Naive thymus-derived CD4-positive, alpha-beta T cell (primary cell): ENCODE measurements at regions not wholly inside any gene's neighbourhood (a gene's known extent, or its start where the extent isn't known, plus 50 kb on each side); places are given as distances from the start of the nearest gene placed in this dataset.

Source experiments
- ATAC-seq: fragments of 150-1000 bp; cut with Tn5 transposase; 2 replicates; pipeline ENCODE4 v1.10.0; 2021; ENCODE audit warnings: mild to moderate bottlenecking, moderate library complexity
- CTCF ChIA-PET: fragments of 350-600 bp; sonication (Branson Sonifier 250); formaldehyde crosslinking; loops from one replicate; lab custom pipeline; 2021; ENCODE audit warnings: antibody characterized with exemption; lab: Charles Lee
- POLR2A ChIA-PET: fragments of 350-600 bp; sonication (Branson Sonifier 250); formaldehyde crosslinking; loops from one replicate; lab custom pipeline; 2021; ENCODE audit warnings: antibody characterized with exemption, inconsistent platforms; lab: Charles Lee
- DNase-seq, 9 donors: peaks; one replicate each; pipeline versions ENCODE4 v3.0.0 to v3.0.0-alpha.2; 2020 to 2022; ENCODE audit warnings: mixed read lengths in 1 of 9
- H3K27ac ChIP-seq: one replicate; pipeline ENCODE4 v1.7.0; 2013; ENCODE audit warnings: mild to moderate bottlenecking, low read depth, low read length, moderate library complexity
- H3K27me3 ChIP-seq, 2 donors: one replicate each; pipeline ENCODE4 v1.7.0; 2013; ENCODE audit warnings: low read length in 2 of 2, mild to moderate bottlenecking in 2 of 2, moderate library complexity in 2 of 2; ENCODE audit not compliant: control insufficient read depth in 2 of 2, insufficient read depth in 2 of 2
- H3K36me3 ChIP-seq, 3 experiments: 1 replicate in 2 of 3; 2 replicates in 1 of 3; pipeline ENCODE4 v1.7.0; 2013; ENCODE audit warnings: low read length in 3 of 3, mild to moderate bottlenecking in 3 of 3, moderate library complexity in 1 of 3; ENCODE audit not compliant: insufficient read depth in 3 of 3, control insufficient read depth in 2 of 3
- H3K4me1 ChIP-seq, 2 donors: one replicate each; pipeline ENCODE4 v1.7.0; 2013; ENCODE audit warnings: low read length in 2 of 2, mild to moderate bottlenecking in 2 of 2, moderate library complexity in 1 of 2; ENCODE audit not compliant: control insufficient read depth in 2 of 2, insufficient read depth in 2 of 2
- H3K4me3 ChIP-seq: 2 replicates; pipeline ENCODE4 v1.7.0; 2013; ENCODE audit warnings: mild to moderate bottlenecking, low read length
- H3K9me3 ChIP-seq, 3 experiments: 1 replicate in 2 of 3; 2 replicates in 1 of 3; pipeline ENCODE4 v1.7.0; 2013; ENCODE audit warnings: low read length in 3 of 3; ENCODE audit not compliant: control insufficient read depth in 2 of 3
- H3K27ac Mint-ChIP-seq, 9 donors: one replicate each; pipeline ENCODE4 v1.8.0; 2020 to 2022; ENCODE audit warnings: mixed read lengths in 9 of 9, mild to moderate bottlenecking in 8 of 9, moderate library complexity in 5 of 9, inconsistent platforms in 2 of 9
- H3K27me3 Mint-ChIP-seq, 5 donors: one replicate each; pipeline ENCODE4 v1.8.0; 2021 to 2022; ENCODE audit warnings: mixed read lengths in 5 of 5, mild to moderate bottlenecking in 1 of 5
- H3K36me3 Mint-ChIP-seq, 5 donors: one replicate each; pipeline ENCODE4 v1.8.0; 2020 to 2022; ENCODE audit warnings: mixed read lengths in 5 of 5, mild to moderate bottlenecking in 3 of 5, inconsistent platforms in 1 of 5
- H3K4me1 Mint-ChIP-seq, 7 donors: one replicate each; pipeline ENCODE4 v1.8.0; 2020 to 2022; ENCODE audit warnings: mixed read lengths in 7 of 7, mild to moderate bottlenecking in 3 of 7, inconsistent platforms in 1 of 7
- H3K4me3 Mint-ChIP-seq, 10 donors: one replicate each; pipeline ENCODE4 v1.8.0; 2020 to 2022; ENCODE audit warnings: mild to moderate bottlenecking in 10 of 10, mixed read lengths in 10 of 10, moderate library complexity in 6 of 10, inconsistent platforms in 2 of 10
- H3K9me3 Mint-ChIP-seq, 11 donors: one replicate each; pipeline ENCODE4 v1.8.0; 2020 to 2022; ENCODE audit warnings: mixed read lengths in 11 of 11, mild to moderate bottlenecking in 4 of 11, inconsistent platforms in 1 of 11, moderate library complexity in 1 of 11
- intact Hi-C, 2 donors: fragments of 100-400 bp; cut with micrococcal nuclease; formaldehyde crosslinking; loops; one replicate each; pipeline ENCODE4 v1.15.1; 2023

DNA sequence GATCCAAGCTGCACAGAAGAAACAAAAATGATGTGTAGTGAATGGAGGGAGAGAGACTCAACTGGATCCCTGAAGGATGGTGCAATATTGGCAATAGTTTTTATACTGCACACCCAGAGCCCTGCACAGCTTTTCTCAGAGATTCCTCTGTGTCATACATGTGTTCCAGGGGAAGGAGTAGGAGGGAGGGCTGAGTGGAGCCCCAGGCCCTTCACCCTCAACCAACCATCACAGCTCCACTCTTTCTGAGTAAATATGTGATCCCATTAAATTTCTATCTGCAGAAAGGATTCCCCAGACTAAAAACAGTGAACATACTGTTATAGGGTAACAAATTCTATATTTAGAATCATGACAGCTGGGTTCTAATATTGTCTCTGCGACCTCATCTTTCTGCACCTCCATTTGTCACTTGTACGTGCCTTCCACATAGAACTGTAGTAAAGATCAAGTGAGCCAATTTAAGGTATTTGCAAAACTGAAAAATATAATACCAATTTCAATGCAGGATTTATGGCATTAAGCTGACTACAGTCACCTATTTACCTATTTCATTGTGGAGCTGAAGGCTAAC is 421.4 kb upstream of the NRSN1 start:
- H3K27ac Mint-ChIP-seq: no peak overlapping the region
- ChIA-PET POLR2A (no interaction called here), CTCF (no interaction called here)
- no peaks in the 10 kb centered on the region for H3K36me3 ChIP-seq
- no peak for DNase-seq
- no peaks in the 10 kb centered on the region for H3K27me3 Mint-ChIP-seq
- no peak overlapping the region for H3K27ac ChIP-seq
- no peaks in the 10 kb centered on the region for H3K36me3 Mint-ChIP-seq
- ATAC-seq: no peak
- no peaks in the 10 kb centered on the region for H3K27me3 ChIP-seq
- H3K4me3 Mint-ChIP-seq: no peak overlapping the region
- intact Hi-C loops: no loop called here
- H3K4me3 ChIP-seq: no peak overlapping the region
- no peaks in the 10 kb centered on the region for H3K9me3 ChIP-seq
- peaks cover 0 to 1% (median 0%) of the 10 kb centered on the region in 7 donors for H3K4me1 Mint-ChIP-seq
- H3K9me3 Mint-ChIP-seq: peaks cover 2 to 12% (median 7%) of the 10 kb centered on the region in 11 donors
- no peaks in the 10 kb centered on the region for H3K4me1 ChIP-seq

DNA sequence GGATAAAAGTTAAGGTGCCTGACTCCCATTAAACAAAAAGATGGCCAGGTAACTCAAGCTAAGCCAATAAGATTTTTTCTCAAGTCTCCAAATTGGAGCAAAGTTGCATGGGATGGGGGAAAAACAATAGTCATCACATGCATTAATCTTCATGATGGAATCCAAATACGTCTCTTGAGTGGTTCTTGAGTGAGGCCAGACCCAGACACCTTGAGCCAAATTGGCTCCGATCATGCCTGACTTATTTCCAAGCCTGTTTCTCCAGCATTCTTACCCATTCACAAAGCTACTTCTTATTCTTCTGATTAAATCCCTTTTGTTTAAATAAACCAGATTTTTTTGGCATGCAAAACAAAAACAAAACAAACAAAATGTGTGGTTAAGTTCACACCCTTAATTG is 420.3 kb upstream of the NRSN1 start:
- peaks cover 0 to 10% (median 6%) of the 10 kb centered on the region in 11 donors for H3K9me3 Mint-ChIP-seq
- peaks cover 0 to 1% (median 0%) of the 10 kb centered on the region in 7 donors for H3K4me1 Mint-ChIP-seq
- ChIA-PET CTCF (interaction anchor here (0.6 kb wide), 1 partner anchor 141 kb away, joined by 3 read pairs; no protein-coding TSS in a partner anchor), POLR2A (no interaction called here)
- intact Hi-C loops: no loop called here
- H3K36me3 Mint-ChIP-seq: no peaks in the 10 kb centered on the region
- H3K27me3 Mint-ChIP-seq: no peaks in the 10 kb centered on the region
- DNase-seq (no peak), ATAC-seq (no peak)
- no peak overlapping the region for H3K27ac Mint-ChIP-seq
- no peaks in the 10 kb centered on the region for H3K36me3 ChIP-seq
- no peak overlapping the region for H3K4me3 Mint-ChIP-seq
- no peak overlapping the region for H3K27ac ChIP-seq
- no peaks in the 10 kb centered on the region for H3K27me3 ChIP-seq
- no peaks in the 10 kb centered on the region for H3K9me3 ChIP-seq
- H3K4me3 ChIP-seq: no peak overlapping the region
- H3K4me1 ChIP-seq: no peaks in the 10 kb centered on the region

GRCh38 chr6:23712756-23713155 is 413.3 kb upstream of the NRSN1 start:
- no peaks in the 10 kb centered on the region for H3K27me3 ChIP-seq
- Mint-ChIP-seq H3K27ac (no peak overlapping the region), H3K4me1 (no peaks in the 10 kb centered on the region), H3K36me3 (no peaks in the 10 kb centered on the region), H3K9me3 (peaks cover 0 to 7% (median 3%) of the 10 kb centered on the region in 11 donors), H3K27me3 (no peaks in the 10 kb centered on the region), H3K4me3 (no peak overlapping the region)
- no peak for ATAC-seq
- no peak overlapping the region for H3K4me3 ChIP-seq
- H3K27ac ChIP-seq: no peak overlapping the region
- no peaks in the 10 kb centered on the region for H3K4me1 ChIP-seq
- DNase-seq: no peak
- no peaks in the 10 kb centered on the region for H3K9me3 ChIP-seq
- ChIA-PET POLR2A (no interaction called here), CTCF (no interaction called here)
- intact Hi-C loops: no loop called here
- no peaks in the 10 kb centered on the region for H3K36me3 ChIP-seq

- no peaks in the 10 kb centered on the region for H3K36me3 ChIP-seq
- H3K4me1 ChIP-seq: no peaks in the 10 kb centered on the region
- H3K27ac Mint-ChIP-seq: no peak overlapping the region
- H3K4me1 Mint-ChIP-seq: no peaks in the 10 kb centered on the region
- CTCF ChIA-PET: no interaction called here
- intact Hi-C loops: no loop called here
- no peaks in the 10 kb centered on the region for H3K36me3 Mint-ChIP-seq
- no peak overlapping the region for H3K4me3 Mint-ChIP-seq
- no peaks in the 10 kb centered on the region for H3K27me3 ChIP-seq
- H3K27me3 Mint-ChIP-seq: no peaks in the 10 kb centered on the region
- ATAC-seq (no peak), DNase-seq (no peak)
- no peak overlapping the region for H3K27ac ChIP-seq
- H3K9me3 Mint-ChIP-seq: peaks cover 0 to 7% (median 3%) of the 10 kb centered on the region in 11 donors
- H3K9me3 ChIP-seq: no peaks in the 10 kb centered on the region
- no peak overlapping the region for H3K4me3 ChIP-seq
- POLR2A ChIA-PET: no interaction called here
Measured at GRCh38 chr6:23713211-23713610, 412.8 kb upstream of the NRSN1 start.

GRCh38 chr6:23728707-23729106 is 397.3 kb upstream of the NRSN1 start:
- no peak overlapping the region for H3K4me3 ChIP-seq
- Mint-ChIP-seq H3K9me3 (peaks cover 0 to 9% (median 0%) of the 10 kb centered on the region in 11 donors), H3K4me3 (no peak overlapping the region), H3K36me3 (no peaks in the 10 kb centered on the region), H3K27me3 (no peaks in the 10 kb centered on the region), H3K4me1 (no peaks in the 10 kb centered on the region), H3K27ac (no peak overlapping the region)
- ChIA-PET CTCF (no interaction called here), POLR2A (no interaction called here)
- intact Hi-C loops: no loop called here
- H3K27me3 ChIP-seq: no peaks in the 10 kb centered on the region
- DNase-seq (no peak), ATAC-seq (no peak)
- no peak overlapping the region for H3K27ac ChIP-seq
- no peaks in the 10 kb centered on the region for H3K36me3 ChIP-seq
- no peaks in the 10 kb centered on the region for H3K9me3 ChIP-seq
- H3K4me1 ChIP-seq: no peaks in the 10 kb centered on the region

GRCh38 chr6:23731609-23732008 is 394.4 kb upstream of the NRSN1 start:
- Mint-ChIP-seq H3K4me3 (no peak overlapping the region), H3K36me3 (no peaks in the 10 kb centered on the region), H3K4me1 (no peaks in the 10 kb centered on the region), H3K9me3 (peaks cover 0 to 9% (median 0%) of the 10 kb centered on the region in 11 donors), H3K27ac (no peak overlapping the region), H3K27me3 (no peaks in the 10 kb centered on the region)
- Histone ChIP-seq H3K9me3 (no peaks in the 10 kb centered on the region), H3K27me3 (no peaks in the 10 kb centered on the region), H3K27ac (no peak overlapping the region), H3K4me1 (no peaks in the 10 kb centered on the region), H3K36me3 (no peaks in the 10 kb centered on the region), H3K4me3 (no peak overlapping the region)
- POLR2A ChIA-PET: no interaction called here
- ATAC-seq: no peak
- DNase-seq: no peak
- intact Hi-C loops: no loop called here
- CTCF ChIA-PET: no interaction called here

- Mint-ChIP-seq H3K27me3 (no peaks in the 10 kb centered on the region), H3K4me1 (no peaks in the 10 kb centered on the region), H3K9me3 (peaks cover 0 to 13% (median 0%) of the 10 kb centered on the region in 11 donors), H3K27ac (no peak overlapping the region), H3K4me3 (no peak overlapping the region), H3K36me3 (no peaks in the 10 kb centered on the region)
- Histone ChIP-seq H3K4me3 (no peak overlapping the region), H3K36me3 (no peaks in the 10 kb centered on the region), H3K4me1 (no peaks in the 10 kb centered on the region), H3K9me3 (no peaks in the 10 kb centered on the region), H3K27ac (no peak overlapping the region), H3K27me3 (no peaks in the 10 kb centered on the region)
- no peak for ATAC-seq
- DNase-seq: no peak
- intact Hi-C loops: no loop called here
- ChIA-PET POLR2A (no interaction called here), CTCF (no interaction called here)
Measured at GRCh38 chr6:23732521-23732920, 393.5 kb upstream of the NRSN1 start.
